ENCODE measurements at regions not wholly inside any gene's neighbourhood (a gene's known extent, or its start where the extent isn't known, plus 50 kb on each side); places are given as distances from the start of the nearest gene placed in this dataset.

DNA sequence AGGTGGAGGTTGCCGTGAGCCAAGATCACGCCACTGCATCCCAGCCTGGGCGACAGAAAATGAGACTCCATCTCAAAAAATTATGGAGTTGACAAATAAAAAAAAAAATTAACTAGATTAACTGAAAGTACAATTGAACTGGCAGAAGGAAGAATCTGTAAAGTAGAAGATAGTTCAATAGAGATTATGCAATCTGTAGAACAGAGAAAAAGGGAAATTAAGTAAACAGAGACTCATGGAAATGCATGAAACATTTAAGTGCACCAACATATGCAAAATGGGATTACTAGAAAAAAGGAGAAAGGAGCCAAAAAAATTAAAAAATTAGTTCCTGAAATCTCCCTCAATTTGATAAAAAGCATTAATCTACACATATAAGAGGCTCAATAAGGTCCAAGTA is 188.8 kb upstream of the KHDRBS2 start:
- H3K27me3 Mint-ChIP-seq, result no peaks in the 10 kb centered on the region
- no peaks in the 10 kb centered on the region for H3K36me3 Mint-ChIP-seq
- H3K4me1 Mint-ChIP-seq, result no peaks in the 10 kb centered on the region
- H3K27ac Mint-ChIP-seq, result no peak overlapping the region
- no peak overlapping the region for H3K4me3 Mint-ChIP-seq
- peaks cover 0 to 2% (median 1%) of the 10 kb centered on the region in 3 donors for H3K9me3 Mint-ChIP-seq

DNA sequence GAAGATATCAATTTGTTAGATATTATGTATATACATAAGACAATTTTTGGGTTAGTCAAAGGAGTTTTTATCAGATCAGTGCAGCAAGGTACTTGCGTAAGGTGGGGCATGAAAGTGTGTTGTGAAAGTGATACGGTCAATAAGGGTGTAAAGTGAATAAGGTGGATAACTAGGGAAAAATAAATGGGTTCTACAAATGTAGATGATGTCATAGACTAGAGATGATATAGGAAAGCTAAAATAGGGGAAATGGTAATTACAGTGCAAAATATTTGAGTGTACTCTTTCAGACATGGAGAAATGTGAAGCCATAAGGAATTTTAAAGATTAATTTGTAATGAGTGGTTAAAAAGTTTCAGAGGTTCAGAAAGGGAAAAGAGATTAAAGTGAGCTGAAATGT is 180.6 kb upstream of the KHDRBS2 start:
- H3K27me3 Mint-ChIP-seq, result peaks cover 1% of the 10 kb centered on the region
- no peak overlapping the region for H3K27ac Mint-ChIP-seq

DNA sequence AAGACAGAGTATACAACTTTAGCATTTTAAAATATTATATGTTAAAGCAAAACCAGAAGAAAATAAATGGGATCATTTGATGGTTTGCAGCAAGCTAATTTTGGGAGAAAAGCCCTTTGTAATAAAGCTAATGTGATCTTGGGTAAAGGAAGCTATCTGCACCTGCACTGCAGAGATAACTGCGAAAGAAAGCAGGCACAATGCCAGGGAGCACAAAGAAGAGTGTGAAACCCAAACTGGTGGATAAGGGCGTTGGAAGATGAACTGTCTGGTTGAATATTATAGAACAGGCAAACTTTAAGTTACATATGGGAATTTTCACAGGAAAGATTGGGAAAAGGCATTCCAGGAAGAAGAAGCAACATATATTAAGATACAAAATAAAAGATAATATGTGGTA is 179.2 kb upstream of the KHDRBS2 start:
- H3K9me3 Mint-ChIP-seq, result no peaks in the 10 kb centered on the region
- no peak overlapping the region for H3K4me3 Mint-ChIP-seq
- no peaks in the 10 kb centered on the region for H3K4me1 Mint-ChIP-seq
- H3K36me3 Mint-ChIP-seq, result no peaks in the 10 kb centered on the region
- H3K27me3 Mint-ChIP-seq, result peaks cover 1% of the 10 kb centered on the region
- no peak overlapping the region for H3K27ac Mint-ChIP-seq

More for the DNA sequence above, 180.6 kb upstream of the KHDRBS2 start:
- Mint-ChIP-seq H3K36me3 (no peaks in the 10 kb centered on the region), H3K4me3 (no peak overlapping the region), H3K4me1 (no peaks in the 10 kb centered on the region), H3K9me3 (no peaks in the 10 kb centered on the region)

DNA sequence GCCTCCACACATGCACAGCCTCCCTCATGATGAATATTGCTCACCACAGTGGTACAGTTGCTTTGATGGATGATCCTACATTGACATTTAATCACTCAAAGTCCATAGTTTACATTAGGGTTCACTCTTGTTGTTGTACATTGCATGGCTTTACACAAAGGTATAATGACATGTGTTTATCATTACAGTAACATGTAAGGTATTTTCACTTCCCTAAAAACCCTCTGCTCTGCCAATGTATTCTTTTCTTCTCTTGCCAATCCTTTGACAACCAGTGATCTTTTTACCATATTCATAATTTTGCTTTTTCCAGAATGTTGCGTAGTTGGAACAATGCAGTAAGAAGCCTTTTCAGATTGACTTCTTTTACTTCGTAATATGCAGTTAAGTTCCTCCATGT is 166.6 kb upstream of the KHDRBS2 start:
- H3K27ac Mint-ChIP-seq, result no peak overlapping the region
- H3K4me3 Mint-ChIP-seq, result no peak overlapping the region
- peaks cover 0 to 10% (median 0%) of the 10 kb centered on the region in 3 donors for H3K9me3 Mint-ChIP-seq
- H3K27me3 Mint-ChIP-seq, result no peaks in the 10 kb centered on the region
- H3K36me3 Mint-ChIP-seq, result no peaks in the 10 kb centered on the region
- H3K4me1 Mint-ChIP-seq, result peaks cover 0 to 6% (median 4%) of the 10 kb centered on the region in 3 donors

DNA sequence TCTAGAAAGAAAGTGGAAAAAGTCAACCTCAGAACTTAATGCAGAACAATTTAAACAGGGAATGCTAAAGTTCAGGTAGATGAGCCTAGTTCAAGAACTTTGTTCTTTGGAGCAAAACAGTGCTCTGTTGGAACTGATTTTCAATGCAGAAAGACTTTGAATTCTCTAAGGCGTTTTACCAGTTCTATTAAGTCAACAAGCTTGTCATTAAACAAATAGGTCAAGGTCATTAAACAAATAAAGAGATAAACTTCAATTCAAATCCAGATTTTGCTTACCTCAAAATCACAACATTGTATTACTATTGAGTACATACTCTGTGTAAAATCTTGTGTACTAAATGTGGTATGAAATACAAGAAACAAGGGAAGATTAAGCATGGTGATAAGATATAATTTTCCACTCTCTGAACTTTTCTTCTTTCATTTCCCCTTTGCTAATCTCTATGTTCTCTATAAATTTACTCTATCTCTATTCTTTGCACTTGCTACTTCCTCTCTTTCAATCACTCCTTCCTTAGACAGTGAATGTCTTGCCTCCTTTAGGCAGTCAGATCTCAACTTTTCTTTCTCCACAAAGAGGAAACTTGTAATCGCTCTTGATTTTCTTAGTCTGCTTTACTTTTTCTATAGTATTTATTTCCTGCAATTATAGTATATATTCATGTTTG is 160.8 kb upstream of the KHDRBS2 start:
- H3K27me3 Mint-ChIP-seq, result no peaks in the 10 kb centered on the region
- no peak overlapping the region for H3K4me3 Mint-ChIP-seq
- H3K27ac Mint-ChIP-seq, result no peak overlapping the region
- H3K9me3 Mint-ChIP-seq, result peaks cover 0 to 3% (median 0%) of the 10 kb centered on the region in 3 donors
- H3K36me3 Mint-ChIP-seq, result no peaks in the 10 kb centered on the region
- peaks cover 2 to 7% (median 5%) of the 10 kb centered on the region in 3 donors for H3K4me1 Mint-ChIP-seq

DNA sequence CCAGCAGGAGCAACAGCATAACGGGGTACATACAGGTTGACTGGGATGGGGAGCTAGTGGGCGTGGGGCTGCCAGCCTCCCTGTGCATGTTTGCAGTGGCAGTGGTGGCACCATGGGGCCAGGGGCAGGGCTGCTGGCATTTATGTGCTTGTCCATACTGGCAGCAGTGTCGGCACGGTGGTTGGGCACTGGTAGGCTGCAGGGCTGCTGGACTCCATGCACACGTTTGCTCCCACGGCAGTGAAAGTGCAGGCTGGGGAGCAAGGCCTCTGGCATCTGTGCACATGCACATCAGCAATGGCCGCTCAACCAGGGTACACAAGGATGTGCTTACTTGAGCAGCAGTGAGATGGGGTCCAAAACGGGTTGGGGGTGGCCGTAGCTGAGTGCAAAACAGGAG is 159.5 kb upstream of the KHDRBS2 start:
- Mint-ChIP-seq H3K27me3 (no peaks in the 10 kb centered on the region), H3K27ac (no peak overlapping the region), H3K36me3 (no peaks in the 10 kb centered on the region), H3K4me1 (peaks cover 2 to 7% (median 5%) of the 10 kb centered on the region in 3 donors), H3K4me3 (peak overlapping the region in 1 of 4 donors; percentile 79), H3K9me3 (peaks cover 0 to 3% (median 0%) of the 10 kb centered on the region in 3 donors)

DNA sequence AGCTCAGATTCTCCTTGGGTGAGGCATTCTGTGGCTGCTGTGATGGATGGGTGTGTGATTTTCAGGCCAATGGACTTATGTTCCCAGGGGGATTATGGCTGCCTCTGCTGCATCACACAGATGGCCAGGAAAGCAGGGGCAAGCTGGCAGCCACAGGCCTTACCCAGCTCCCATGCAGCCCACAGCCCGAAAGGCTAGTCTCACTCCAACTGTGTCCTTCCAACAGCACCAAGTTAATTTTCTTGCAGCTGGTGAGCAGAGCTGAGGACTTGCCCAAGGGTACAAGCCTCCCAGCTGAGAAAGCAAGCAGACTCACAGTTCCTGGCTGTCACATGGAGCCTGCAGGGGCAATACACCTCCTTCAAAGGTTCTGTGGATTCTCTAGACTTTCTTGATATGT is 155.2 kb upstream of the KHDRBS2 start:
- H3K9me3 Mint-ChIP-seq, result peaks cover 9 to 21% (median 10%) of the 10 kb centered on the region in 3 donors

DNA sequence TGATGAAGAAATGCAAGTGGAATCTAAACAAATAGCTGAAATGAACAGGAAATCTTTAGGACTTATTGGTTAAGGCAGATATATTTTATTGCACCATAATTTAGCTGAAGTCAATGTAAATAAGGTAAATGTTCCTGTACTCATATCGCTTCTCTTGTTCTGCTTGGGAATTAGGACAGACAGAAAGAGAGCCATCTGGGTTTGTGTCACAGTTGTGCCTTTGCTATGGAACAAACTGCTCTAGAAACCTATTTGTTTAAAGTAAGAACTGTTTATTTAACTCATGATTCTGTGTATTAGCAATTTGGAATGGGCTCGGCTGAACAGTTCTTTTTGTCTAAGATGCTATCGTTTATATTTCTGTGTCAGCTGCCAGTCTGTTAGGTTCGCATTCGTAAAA is 143.8 kb upstream of the KHDRBS2 start:
- Mint-ChIP-seq H3K9me3 (peaks cover 0 to 2% (median 0%) of the 10 kb centered on the region in 3 donors), H3K27ac (no peak overlapping the region), H3K27me3 (no peaks in the 10 kb centered on the region), H3K4me1 (peaks cover 0 to 1% (median 0%) of the 10 kb centered on the region in 3 donors), H3K36me3 (no peaks in the 10 kb centered on the region), H3K4me3 (no peak overlapping the region)

More for the DNA sequence above, 155.2 kb upstream of the KHDRBS2 start:
- H3K4me3 Mint-ChIP-seq, result no peak overlapping the region
- H3K36me3 Mint-ChIP-seq, result no peaks in the 10 kb centered on the region
- H3K27ac Mint-ChIP-seq, result no peak overlapping the region
- H3K27me3 Mint-ChIP-seq, result no peaks in the 10 kb centered on the region
- H3K4me1 Mint-ChIP-seq, result no peaks in the 10 kb centered on the region

DNA sequence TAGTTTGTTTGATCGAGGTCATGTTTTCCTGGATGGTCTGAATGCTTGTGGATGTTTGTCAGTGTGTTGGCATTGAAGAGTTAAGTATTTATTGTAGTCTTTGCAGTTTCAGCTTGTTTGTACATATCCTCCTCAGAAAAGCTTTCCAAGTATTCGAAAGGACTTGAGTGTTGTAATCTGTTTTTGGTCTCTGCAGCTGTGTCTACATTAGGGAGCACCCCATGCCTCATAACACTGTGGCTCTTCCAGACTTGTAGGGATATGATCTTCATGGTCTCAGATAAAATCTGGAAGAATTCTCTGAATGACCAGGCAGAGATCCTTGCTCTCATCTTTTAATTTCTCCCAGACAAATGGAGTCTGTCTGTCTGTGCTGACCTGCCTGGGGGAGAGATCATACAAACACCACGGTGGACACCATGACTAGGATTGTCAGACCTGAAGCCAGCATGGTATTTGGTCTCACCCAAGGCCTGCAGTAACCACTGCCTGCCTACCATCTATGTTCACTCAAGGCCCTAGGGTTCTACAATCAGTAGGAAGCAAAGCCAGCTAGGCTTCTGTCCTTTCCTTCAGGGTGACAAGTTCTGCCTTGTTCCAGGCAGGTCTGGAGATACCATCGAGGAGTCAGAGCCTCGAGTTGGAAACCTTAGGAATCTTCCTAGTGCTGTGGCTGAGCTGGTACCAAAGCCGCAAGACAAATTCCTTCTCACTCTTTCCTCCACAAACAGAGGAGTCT is 114.7 kb upstream of the KHDRBS2 start:
- H3K4me1 Mint-ChIP-seq, result no peaks in the 10 kb centered on the region
- no peak overlapping the region for H3K27ac Mint-ChIP-seq
- H3K4me3 Mint-ChIP-seq, result no peak overlapping the region
- no peaks in the 10 kb centered on the region for H3K27me3 Mint-ChIP-seq
- H3K36me3 Mint-ChIP-seq, result peaks cover 3% of the 10 kb centered on the region
- peaks cover 0 to 3% (median 0%) of the 10 kb centered on the region in 3 donors for H3K9me3 Mint-ChIP-seq

DNA sequence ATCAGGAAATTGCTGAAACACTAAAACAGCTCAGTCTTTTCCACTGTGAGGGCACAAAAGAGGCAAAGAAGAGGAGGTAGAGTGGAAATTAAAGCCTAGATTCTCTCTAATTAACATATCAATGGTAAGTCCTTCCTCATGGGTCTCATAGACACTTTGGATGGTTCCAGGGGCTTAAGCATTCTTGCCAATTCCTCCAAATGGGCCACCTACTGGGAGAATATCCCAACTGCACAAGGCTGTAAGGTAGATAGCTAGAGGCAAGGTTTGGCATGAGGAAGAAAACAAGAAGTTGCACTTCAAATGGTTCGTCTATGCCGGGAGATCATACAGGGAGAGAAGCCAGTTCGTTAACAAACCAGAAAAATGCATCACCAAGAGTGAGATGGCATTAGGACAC is 107.6 kb upstream of the KHDRBS2 start:
- H3K9me3 Mint-ChIP-seq, result peaks cover 0 to 4% (median 2%) of the 10 kb centered on the region in 3 donors
- no peak overlapping the region for H3K4me3 Mint-ChIP-seq
- H3K36me3 Mint-ChIP-seq, result peaks cover 3% of the 10 kb centered on the region
- no peak overlapping the region for H3K27ac Mint-ChIP-seq
- H3K27me3 Mint-ChIP-seq, result no peaks in the 10 kb centered on the region
- H3K4me1 Mint-ChIP-seq, result peaks cover 7 to 16% (median 15%) of the 10 kb centered on the region in 3 donors

DNA sequence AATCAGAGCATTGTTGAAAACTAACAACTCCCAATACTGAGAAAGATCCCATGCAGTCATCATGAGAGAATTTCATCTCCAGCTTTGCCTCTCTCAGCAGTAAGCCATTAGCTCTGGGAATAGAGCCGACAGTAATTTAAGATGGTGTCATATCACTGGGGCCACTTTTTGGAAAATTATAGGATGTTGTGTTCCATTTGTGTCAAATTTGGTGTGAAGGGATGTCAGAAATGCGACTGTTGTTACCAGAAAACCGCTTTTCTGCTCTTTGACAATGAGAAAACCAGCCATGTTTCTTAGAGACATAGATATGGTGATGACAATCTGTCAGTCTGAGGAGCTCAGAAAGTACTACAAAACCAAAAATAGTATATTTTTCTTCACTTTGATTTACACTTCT is 106.3 kb upstream of the KHDRBS2 start:
- Mint-ChIP-seq H3K36me3 (peaks cover 3% of the 10 kb centered on the region), H3K4me3 (no peak overlapping the region), H3K4me1 (peaks cover 7 to 16% (median 15%) of the 10 kb centered on the region in 3 donors), H3K27me3 (no peaks in the 10 kb centered on the region), H3K27ac (no peak overlapping the region), H3K9me3 (peaks cover 0 to 9% (median 2%) of the 10 kb centered on the region in 3 donors)

DNA sequence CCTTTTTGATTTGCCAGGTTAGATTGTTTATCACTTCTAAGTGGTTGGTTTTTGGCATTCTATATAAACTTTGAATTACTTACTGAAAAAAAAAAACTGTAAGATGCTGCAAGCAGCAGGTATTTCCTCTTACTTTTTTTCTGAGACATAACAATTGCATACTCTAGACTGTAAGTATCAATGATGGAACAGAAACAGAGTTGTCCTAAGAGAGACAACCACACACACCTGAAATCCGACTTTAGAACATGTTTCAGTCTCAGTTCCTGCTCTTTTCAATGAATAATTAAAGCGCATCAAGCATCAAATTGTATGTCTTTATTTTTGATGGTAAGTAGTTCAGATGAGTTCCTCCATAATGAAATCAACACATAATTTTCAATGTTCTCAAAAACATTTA is 105.3 kb upstream of the KHDRBS2 start:
- H3K4me3 Mint-ChIP-seq, result no peak overlapping the region
- H3K27ac Mint-ChIP-seq, result no peak overlapping the region
- H3K27me3 Mint-ChIP-seq, result no peaks in the 10 kb centered on the region
- peaks cover 1% of the 10 kb centered on the region for H3K36me3 Mint-ChIP-seq
- H3K9me3 Mint-ChIP-seq, result peaks cover 0 to 9% (median 2%) of the 10 kb centered on the region in 3 donors
- peaks cover 7 to 16% (median 15%) of the 10 kb centered on the region in 3 donors for H3K4me1 Mint-ChIP-seq

DNA sequence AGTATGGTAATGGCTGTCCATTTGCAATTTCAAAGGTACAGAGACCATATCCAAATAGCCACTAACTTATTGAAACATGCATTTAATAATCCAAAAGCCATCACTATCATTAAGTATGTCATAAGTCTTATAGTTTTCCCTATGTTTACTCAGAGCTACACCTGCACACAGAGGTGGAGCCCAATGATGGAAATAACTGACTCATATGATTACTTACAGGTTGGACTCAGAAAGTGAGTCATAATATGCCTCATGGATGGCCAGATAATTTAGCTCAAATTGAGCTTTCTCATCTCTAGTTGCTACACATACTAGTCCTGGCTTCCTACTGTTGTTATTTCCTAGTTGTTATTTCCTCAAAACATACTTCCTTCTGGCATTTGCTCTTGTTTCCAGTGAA is 104.4 kb upstream of the KHDRBS2 start:
- Mint-ChIP-seq H3K4me3 (no peak overlapping the region), H3K27me3 (no peaks in the 10 kb centered on the region), H3K9me3 (peaks cover 0 to 9% (median 2%) of the 10 kb centered on the region in 3 donors), H3K36me3 (peaks cover 1% of the 10 kb centered on the region), H3K27ac (no peak overlapping the region), H3K4me1 (peaks cover 7 to 16% (median 15%) of the 10 kb centered on the region in 3 donors)

DNA sequence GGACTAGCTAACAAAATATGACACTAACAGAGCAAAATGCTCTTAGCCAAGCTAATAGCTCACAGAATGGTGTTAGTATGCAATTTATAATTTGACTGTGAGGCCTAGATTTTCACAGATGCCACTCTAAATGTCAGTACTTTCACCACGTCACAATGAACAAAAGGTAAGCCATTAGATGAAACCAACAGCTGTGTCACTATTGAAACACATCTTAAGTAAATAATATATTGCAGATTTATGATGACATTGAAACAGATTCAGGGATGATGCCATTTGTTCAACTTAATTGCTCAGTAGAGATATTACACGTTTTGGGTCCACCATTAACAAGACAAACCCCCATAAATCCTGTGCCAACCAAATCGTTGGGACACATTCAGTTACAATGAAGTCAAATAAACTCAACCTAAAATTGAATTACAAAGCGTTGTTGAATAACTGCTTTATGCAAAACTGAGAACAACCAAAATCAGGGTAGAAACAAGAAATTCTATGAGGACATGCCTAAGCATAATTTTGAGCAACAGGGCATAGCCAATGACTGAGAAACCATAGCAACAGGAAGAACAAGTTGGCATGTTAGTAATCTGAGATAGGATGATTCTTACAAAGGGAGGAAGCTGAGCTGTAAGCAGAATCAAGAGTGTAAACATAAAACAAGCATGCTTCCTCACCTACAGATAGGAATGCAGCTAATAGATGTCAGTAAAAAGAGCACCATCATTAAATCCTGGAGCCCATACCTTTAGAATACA is 85.6 kb upstream of the KHDRBS2 start:
- Mint-ChIP-seq H3K27ac (no peak overlapping the region), H3K4me3 (peak overlapping the region in 1 of 4 donors; percentile 14), H3K36me3 (peaks cover 5% of the 10 kb centered on the region), H3K9me3 (peaks cover 0 to 3% (median 0%) of the 10 kb centered on the region in 3 donors), H3K27me3 (no peaks in the 10 kb centered on the region), H3K4me1 (peaks cover 13 to 15% (median 14%) of the 10 kb centered on the region in 3 donors)

DNA sequence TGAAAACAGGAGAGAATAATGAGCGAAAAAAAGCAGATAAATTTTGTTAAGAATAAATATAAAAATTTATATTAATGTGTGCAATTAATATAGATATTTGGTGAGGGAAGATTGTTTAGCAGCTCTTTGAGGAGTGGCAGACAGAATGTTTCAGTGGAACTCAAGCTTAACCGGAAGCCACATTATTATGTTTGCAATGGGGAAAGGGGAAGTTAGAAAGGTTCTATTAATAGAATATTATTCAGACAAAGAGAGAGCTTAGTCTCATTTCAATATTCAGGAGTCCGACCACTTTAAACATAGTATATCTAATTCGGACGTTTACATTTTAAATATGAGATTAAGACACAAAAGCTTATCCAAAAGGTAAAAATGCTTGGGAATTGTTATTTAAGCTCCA is 81.6 kb upstream of the KHDRBS2 start:
- H3K27me3 Mint-ChIP-seq, result no peaks in the 10 kb centered on the region
- peak overlapping the region; percentile 31 to 98 (median 85) for H3K4me3 Mint-ChIP-seq
- H3K36me3 Mint-ChIP-seq, result peaks cover 5% of the 10 kb centered on the region
- H3K27ac Mint-ChIP-seq, result peak overlapping the region in 1 of 3 donors; percentile 76
- H3K9me3 Mint-ChIP-seq, result peaks cover 0 to 5% (median 0%) of the 10 kb centered on the region in 3 donors
- peaks cover 16 to 21% (median 19%) of the 10 kb centered on the region in 3 donors for H3K4me1 Mint-ChIP-seq

All from IgD-negative memory B cell (primary cell).